Adrenal gland (tissue), 9 donors: ENCODE measurements at regions not wholly inside any gene's neighbourhood (a gene's known extent, or its start where the extent isn't known, plus 50 kb on each side); places are given as distances from the start of the nearest gene placed in this dataset.

ENCODE experiments used
- DNase-seq, 7 donors: peaks; one replicate each; pipeline ENCODE4 v3.0.0-alpha.2; 2019 to 2020
- H3K27ac ChIP-seq, 5 donors: fragments of 200-600 bp; sonication (generic) in 4 of 5; 1 replicate in 3 of 5; 2 replicates in 2 of 5; pipeline versions ENCODE4 v1.5.1 to v1.8.0; 2016 to 2020; ENCODE audit warnings: mild to moderate bottlenecking in 1 of 5
- H3K27me3 ChIP-seq: fragments of 200-600 bp; 2 replicates; pipeline ENCODE4 v1.8.0; 2021
- H3K36me3 ChIP-seq, 2 donors: fragments of 200-600 bp; replicated peaks in 1 of 2; 1 replicate in 1 of 2; 2 replicates in 1 of 2; pipeline versions ENCODE4 v1.5.1 to v1.8.0; 2018 to 2022
- H3K4me1 ChIP-seq, 2 donors: fragments of 200-600 bp; replicated peaks in 1 of 2; 1 replicate in 1 of 2; 2 replicates in 1 of 2; pipeline versions ENCODE4 v1.5.1 to v1.8.0; 2018 to 2021
- H3K4me3 ChIP-seq, 4 donors: fragments of 200-600 bp; sonication (generic) in 3 of 4; one replicate each; pipeline ENCODE4 v1.5.1; 2016 to 2018
- H3K9me3 ChIP-seq, 3 donors: fragments of 200-600 bp; sonication (generic) in 1 of 3; replicated peaks in 1 of 3; 1 replicate in 2 of 3; 2 replicates in 1 of 3; pipeline versions ENCODE4 v1.5.1 to v1.8.0; 2016 to 2021
- CTCF ChIP-seq, 6 experiments: fragments of 450-650 bp in 4 of 6; fragments of 200-600 bp in 2 of 6; sonication (generic) in 1 of 6; IDR thresholded peaks; 1 replicate in 5 of 6; 2 replicates in 1 of 6; pipeline versions ENCODE4 v1.5.1 to v1.8.0; 2016 to 2021; ENCODE audit warnings: antibody characterized with exemption in 6 of 6, mild to moderate bottlenecking in 2 of 6, moderate library complexity in 1 of 6
- POLR2A ChIP-seq, 2 donors: fragments of 450-650 bp; IDR thresholded peaks; one replicate each; pipeline ENCODE4 v1.6.1; 2017; ENCODE audit warnings: antibody characterized with exemption in 2 of 2, mild to moderate bottlenecking in 2 of 2, moderate library complexity in 1 of 2
- WGBS, 4 donors: extraction: QIAGEN DNeasy Blood & Tissue Kit in 2 of 4; methylation state at CpG; one replicate each; pipeline versions ENCODE4 v1.1.5 to v1.1.7; 2013 to 2017; 5-methylcytosine and 5-hydroxymethylcytosine counted together
- intact Hi-C, 2 donors: fragments of 100-400 bp; cut with DNase I; formaldehyde crosslinking; loops; one replicate each; pipeline versions ENCODE4 v1.14.1 to v1.15.0; 2022 to 2023
- donor health status: healthy with polysubstance abuse.
- donor health status: Bipolar disorder and iron deficiency.
- donor health status: DM: yes; HTN: yes; CAD: no.
- donor health status: DM: no; HTN: no; CAD: no.
- donor health status: DM: no; HTN: no; CAD: no.

DNA sequence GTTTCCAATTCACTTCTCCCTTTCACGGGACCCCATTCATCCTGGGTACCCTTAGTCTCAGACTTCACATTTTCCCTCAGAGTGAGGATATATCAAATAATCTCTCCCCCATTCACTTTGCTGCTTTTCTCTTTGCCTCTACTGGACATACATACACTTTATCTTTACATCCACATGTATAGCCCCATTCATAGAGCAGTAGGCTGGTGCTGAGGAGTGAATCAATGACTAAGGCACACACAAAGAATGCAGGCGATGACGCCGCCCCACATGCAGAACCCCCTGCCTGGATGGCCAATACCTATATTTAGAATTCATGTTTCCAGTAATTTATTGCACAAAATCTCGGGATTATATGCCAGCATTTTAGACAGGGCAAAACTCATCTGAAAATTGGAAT is 554.3 kb upstream of the TENM3 start:
- intact Hi-C loops: no loop called here
- Histone ChIP-seq H3K36me3 (no peaks in the 10 kb centered on the region), H3K27ac (no peak overlapping the region), H3K4me3 (no peak overlapping the region), H3K27me3 (no peaks in the 10 kb centered on the region), H3K9me3 (no peaks in the 10 kb centered on the region), H3K4me1 (no peaks in the 10 kb centered on the region)
- TF ChIP-seq CTCF (IDR thresholded peaks at IDR 0.05) (no peak), POLR2A (IDR thresholded peaks at IDR 0.05) (no peak)
- 67 to 90% (median 75%) methylated on average over 5 of the region's 5 CpGs for WGBS, 4 donors
- DNase-seq: no peak

- H3K9me3 ChIP-seq: no peaks in the 10 kb centered on the region
- H3K27ac ChIP-seq: no peak overlapping the region
- no peaks in the 10 kb centered on the region for H3K27me3 ChIP-seq
- no peak for DNase-seq
- no peak for TF ChIP-seq POLR2A (IDR thresholded peaks at IDR 0.05)
- no peak for TF ChIP-seq CTCF (IDR thresholded peaks at IDR 0.05)
- intact Hi-C loops: no loop called here
- H3K4me1 ChIP-seq: no peaks in the 10 kb centered on the region
- WGBS, 4 donors: 37 to 50% (median 42%) methylated on average over 2 of the region's 2 CpGs
- no peaks in the 10 kb centered on the region for H3K36me3 ChIP-seq
- H3K4me3 ChIP-seq: no peak overlapping the region
These were observed 552.7 kb upstream of the TENM3 start for GRCh38 chr4:181690498-181690897.

GRCh38 chr4:181692965-181693364 is 550.2 kb upstream of the TENM3 start:
- intact Hi-C loops: no loop called here
- no peaks in the 10 kb centered on the region for H3K9me3 ChIP-seq
- H3K27ac ChIP-seq: no peak overlapping the region
- H3K36me3 ChIP-seq: no peaks in the 10 kb centered on the region
- H3K4me3 ChIP-seq: no peak overlapping the region
- no peak for DNase-seq
- H3K4me1 ChIP-seq: no peaks in the 10 kb centered on the region
- H3K27me3 ChIP-seq: no peaks in the 10 kb centered on the region
- 78 to 92% (median 86%) methylated on average over 5 of the region's 5 CpGs for WGBS, 4 donors
- TF ChIP-seq POLR2A (IDR thresholded peaks at IDR 0.05) (no peak), CTCF (IDR thresholded peaks at IDR 0.05) (no peak)

DNA sequence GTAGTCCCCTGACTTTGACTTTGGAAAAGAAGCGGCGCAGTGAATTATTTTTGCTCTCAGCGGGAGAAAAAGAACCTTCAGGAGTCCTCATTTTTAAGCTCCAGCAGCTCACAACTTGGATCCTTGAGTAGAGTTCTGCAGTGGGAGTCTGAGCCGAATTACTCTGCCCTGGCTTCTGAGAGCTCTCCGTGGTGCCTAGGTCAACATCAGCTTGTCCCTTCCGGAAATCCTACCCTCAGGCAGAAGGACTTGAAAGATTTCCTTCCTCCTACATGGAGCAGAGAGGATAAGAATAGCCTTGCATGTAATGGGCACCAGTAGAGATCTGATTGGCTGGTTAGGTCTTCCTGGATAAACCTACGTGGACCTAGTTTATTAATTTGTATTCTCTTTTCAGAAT is 549.7 kb upstream of the TENM3 start:
- H3K36me3 ChIP-seq: no peaks in the 10 kb centered on the region
- no peak for DNase-seq
- no peaks in the 10 kb centered on the region for H3K27me3 ChIP-seq
- TF ChIP-seq POLR2A (IDR thresholded peaks at IDR 0.05) (no peak), CTCF (IDR thresholded peaks at IDR 0.05) (no peak)
- no peaks in the 10 kb centered on the region for H3K4me1 ChIP-seq
- WGBS, 4 donors: 78 to 87% (median 83%) methylated on average over 7 of the region's 7 CpGs
- no peaks in the 10 kb centered on the region for H3K9me3 ChIP-seq
- H3K27ac ChIP-seq: no peak overlapping the region
- H3K4me3 ChIP-seq: no peak overlapping the region
- intact Hi-C loops: no loop called here
